CD4-positive, alpha-beta T cell treated with Interleukin-6 for 4 hours (primary cell): ENCODE measurements at regions not wholly inside any gene's neighbourhood (a gene's known extent, or its start where the extent isn't known, plus 50 kb on each side); places are given as distances from the start of the nearest gene placed in this dataset.

Experiments
- DNase-seq: peaks from one replicate; pipeline ENCODE4 v3.0.0-alpha.2; 2020; ENCODE audit warnings: mixed read lengths

GRCh38 chr7:42348631-42349030 is 111.6 kb upstream of the GLI3 start:
- DNase-seq = no peak

- no peak for DNase-seq
Observed at GRCh38 chr7:42348071-42348470, 111.1 kb upstream of the GLI3 start.

DNA sequence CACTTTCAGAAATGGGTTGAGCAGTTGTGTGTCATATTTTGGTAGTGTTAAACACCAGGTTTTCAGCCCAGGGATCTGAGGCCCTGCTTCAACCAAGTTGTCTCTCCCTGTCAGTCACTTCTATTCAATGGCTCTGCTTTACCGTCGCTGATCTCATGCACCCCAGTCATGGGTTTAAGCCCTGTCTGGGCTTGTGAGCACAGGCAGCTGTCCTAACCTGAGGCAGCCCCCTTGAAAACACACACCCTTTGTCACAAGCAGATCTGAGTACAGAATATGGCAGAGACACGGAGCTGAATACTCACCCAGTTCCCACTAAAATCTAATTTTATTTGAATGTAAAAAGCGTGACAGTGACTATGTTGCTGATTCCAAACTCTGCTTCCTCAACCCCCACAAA is 110.6 kb upstream of the GLI3 start:
- no peak for DNase-seq

DNA sequence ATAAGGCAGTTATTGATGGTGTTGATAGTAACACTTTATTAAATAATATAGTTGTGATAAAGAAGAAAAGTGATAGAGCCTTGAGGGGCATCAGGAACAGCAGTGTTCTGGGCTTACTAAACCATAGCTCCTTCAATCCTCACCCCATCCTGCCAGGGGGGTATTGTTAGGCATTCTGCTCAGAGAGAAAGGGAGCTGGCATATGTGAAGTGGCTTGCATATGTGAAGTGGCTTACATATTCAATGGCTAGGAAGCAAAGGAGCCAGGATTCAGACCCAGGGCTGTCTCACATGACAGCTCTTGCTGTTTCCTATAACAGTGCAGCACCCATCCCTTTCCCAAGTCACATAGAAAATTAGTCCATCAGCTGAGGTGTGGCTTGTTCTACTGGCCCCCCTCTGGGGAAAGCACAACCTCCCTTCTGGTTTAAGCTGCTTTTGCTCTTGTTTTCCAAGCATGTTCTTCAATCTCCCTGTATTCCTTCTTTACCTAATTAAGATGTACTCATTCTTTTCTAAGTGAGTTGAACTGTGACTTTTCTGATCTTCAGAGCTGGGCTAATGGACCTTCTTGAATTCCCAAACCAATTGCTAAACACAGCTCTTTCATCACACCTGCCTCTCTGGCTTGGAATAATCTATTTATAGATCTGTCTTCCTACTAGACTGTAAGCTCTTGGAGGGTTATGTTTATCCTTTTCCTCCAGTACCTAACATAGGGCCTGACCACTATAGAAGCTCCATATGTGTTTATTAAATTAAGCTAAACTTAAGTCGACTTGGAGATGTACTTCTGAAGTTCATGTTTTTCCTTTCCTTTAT is 108.7 kb upstream of the GLI3 start:
- DNase-seq = no peak

GRCh38 chr7:42344198-42344755 is 107.3 kb upstream of the GLI3 start:
- no peak for DNase-seq

DNA sequence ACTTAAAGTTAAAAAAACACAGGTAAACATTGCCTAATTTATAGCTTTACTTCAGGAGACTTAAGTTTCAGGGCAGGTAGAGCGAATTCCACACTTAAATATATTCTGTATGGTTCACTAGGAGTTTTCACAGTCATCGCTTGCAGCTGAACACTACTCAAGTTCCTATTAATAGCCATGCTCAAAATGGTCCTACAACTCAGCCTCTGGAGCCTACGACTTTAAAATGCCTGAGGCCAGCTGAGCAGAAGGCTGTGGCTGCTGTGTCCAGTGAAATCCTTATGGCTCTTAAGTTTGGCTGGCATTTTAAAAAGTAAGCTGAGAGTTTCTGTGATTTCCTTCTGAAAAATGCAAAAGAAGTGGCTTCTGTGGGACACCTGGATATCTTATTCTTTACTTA is 105.4 kb upstream of the GLI3 start:
- no peak for DNase-seq

DNA sequence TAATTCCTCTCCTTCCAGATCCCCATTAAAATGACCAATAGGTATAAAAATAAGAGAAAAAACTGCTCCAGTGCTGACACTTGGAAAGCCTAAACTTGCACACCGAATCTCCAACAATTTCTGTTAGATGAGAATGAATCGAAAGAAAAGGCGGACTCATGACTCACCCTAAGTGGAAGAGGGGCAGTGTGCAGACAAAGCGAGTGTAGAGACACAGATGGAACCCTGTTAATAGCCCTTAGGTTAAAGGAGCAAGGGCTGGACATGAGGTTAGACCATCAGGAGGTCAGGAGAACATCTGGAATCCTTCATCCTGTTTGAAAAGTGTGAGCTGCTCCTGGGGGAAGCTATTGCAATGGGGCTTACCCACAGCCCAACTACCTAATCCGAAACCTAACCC is 103.4 kb upstream of the GLI3 start:
- no peak for DNase-seq

DNA sequence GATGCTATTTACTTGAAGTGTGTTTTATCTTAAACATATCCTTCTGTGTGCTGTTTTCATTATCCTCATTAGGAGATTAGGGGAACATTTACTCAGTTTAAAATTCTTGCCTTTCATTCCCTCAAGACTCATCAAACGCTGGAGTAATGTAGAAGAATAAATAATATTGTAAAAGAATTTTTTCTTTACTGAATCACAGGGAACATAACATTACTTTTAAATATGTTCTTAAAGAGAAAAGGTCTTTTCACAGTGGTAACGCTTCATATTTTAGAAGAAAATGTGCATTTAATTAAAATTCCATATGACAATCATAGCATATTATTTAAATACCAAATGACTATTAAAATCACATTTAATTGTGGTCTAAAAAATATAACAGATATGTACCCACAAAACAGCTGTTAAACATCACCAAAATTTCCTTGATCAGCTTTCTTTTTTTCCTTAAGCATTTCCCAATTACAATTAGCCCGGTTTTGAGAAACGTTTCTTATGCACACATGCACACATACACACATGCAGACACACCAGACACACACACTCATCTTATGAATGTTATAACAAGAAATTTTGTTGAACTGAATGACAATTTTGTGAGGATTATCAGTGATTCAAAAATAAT is 102.0 kb upstream of the GLI3 start:
- DNase-seq = no peak

GRCh38 chr7:42338231-42338915 is 101.4 kb upstream of the GLI3 start:
- DNase-seq = no peak

DNA sequence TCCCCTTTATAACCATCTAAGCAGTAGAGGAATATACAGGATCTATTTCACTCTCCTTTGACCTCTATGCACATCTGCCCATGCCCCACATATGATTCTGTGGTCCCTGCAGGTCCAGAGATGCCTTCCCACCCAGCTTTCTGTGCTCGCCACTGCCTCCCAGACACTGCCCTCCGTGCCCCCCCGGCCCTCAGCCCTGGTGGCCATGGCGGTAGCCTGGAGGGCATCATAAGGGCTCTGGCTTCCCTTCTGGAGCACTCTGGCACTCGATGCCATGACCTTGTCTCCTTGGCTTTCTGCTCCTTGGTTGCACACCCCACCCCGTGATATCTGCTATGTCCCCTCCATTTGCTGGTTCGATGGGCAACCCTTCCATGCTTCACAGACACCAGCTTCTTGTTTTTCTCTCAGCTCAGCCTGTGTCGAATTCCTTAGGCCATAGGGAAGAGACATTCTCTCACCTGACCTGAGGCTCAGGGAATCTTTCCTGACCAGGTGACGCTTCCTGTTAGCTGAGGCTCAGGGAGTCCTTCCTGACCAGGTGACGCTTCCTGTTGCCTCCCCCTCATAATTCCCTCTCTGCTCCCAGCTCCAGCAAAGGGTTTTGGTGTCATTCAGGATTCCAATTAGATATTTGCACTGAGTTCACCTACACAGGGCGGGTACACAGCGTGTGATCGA is 100.4 kb upstream of the GLI3 start:
- no peak for DNase-seq

- DNase-seq = no peak
Observed at GRCh38 chr7:42332605-42333222, 95.7 kb upstream of the GLI3 start.

GRCh38 chr7:42319631-42320030 is 82.6 kb upstream of the GLI3 start:
- DNase-seq = no peak

- no peak for DNase-seq
Observed at GRCh38 chr7:42315631-42316030, 78.6 kb upstream of the GLI3 start.

- DNase-seq = no peak
Observed at GRCh38 chr7:42315103-42315502, 78.1 kb upstream of the GLI3 start.

DNA sequence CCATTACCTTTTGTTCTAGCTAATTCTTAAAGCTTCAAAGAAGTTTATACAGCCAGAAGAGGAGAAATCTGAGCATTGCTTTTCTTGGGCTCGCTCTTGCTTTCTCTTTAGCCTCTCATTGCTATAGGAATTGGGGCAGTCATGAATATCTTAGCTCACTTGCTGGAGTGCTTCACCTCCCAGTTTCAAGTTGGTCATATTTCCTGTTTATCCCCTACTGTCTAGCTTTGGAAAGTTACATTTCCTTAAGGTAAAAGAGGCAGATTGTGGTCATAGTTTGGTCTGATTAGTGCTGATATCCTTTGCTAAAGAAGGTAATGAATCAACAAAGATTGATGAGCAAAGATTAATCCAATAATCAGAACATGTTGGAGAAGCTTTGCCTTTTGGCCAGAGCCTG is 77.7 kb upstream of the GLI3 start:
- DNase-seq = no peak

- DNase-seq = no peak
Observed at GRCh38 chr7:42311195-42311594, 74.2 kb upstream of the GLI3 start.

DNA sequence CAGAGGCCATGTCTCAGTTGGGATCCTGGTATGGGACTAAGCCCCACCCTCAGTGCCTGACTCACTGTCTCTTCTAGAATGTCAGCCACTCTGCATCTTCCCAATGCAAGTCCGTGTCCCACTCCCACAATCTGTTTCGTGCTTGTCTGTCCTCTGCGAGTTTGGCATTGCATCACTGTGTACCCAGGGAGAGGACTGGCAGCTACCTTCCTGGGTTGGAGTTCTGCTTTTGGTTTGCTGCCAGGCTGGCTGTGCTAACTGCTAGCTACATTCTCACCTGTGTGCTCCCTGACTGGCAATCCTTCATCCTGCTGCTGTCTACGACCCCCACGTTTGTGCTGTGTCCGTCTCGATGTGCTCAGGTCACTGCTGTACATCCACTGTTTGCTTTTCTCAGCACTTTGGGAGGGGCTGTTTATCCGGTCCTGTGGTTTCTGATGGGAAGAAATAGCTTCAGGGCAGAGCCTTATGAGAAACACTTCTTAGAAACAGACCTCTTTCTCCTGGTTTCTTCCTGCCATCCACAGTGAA is 56.0 kb upstream of the GLI3 start:
- no peak for DNase-seq

GRCh38 chr7:42289473-42289872 is 52.5 kb upstream of the GLI3 start:
- no peak for DNase-seq
